ENCODE measurements at regions not wholly inside any gene's neighbourhood (a gene's known extent, or its start where the extent isn't known, plus 50 kb on each side); places are given as distances from the start of the nearest gene placed in this dataset.

DNA sequence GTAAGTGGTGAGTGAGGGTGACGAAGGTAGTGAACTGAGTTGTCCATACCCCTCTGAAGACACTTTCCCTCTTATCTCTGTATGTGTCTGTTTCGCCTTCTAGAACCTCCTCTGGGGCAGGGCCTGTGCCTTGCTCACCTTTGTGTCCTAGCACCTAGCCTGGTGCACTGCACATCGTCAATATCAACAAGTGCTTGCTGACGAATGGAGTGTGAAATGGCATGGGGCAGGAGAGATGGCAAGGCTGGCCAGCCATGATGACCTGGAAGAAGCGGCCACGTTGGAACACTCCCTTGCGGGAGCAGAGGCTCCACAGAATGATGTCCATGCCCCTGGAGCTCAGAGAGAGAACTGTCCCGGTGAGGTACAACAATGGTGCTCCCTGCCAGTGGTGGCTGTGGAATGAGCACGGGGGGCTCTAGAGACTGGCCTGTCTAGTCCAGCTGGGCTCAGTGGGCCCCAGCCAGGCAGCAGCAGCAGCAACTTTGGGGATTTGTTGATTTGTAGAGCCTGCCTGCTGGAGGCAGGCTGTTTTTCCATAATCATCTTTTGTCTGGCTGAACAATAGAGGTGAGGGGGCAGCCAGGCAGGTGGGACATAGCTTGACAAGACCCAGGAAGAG is 112.2 kb upstream of the PJA1 start:
- no peak overlapping the region for H3K27ac ChIP-seq
- no peaks in the 10 kb centered on the region for H3K27me3 ChIP-seq
- H3K36me3 ChIP-seq = no peaks in the 10 kb centered on the region
- DNase-seq = no peak
- intact Hi-C loops (cut with DNase I) = no loop called here
- TF ChIP-seq, protein P1, sequence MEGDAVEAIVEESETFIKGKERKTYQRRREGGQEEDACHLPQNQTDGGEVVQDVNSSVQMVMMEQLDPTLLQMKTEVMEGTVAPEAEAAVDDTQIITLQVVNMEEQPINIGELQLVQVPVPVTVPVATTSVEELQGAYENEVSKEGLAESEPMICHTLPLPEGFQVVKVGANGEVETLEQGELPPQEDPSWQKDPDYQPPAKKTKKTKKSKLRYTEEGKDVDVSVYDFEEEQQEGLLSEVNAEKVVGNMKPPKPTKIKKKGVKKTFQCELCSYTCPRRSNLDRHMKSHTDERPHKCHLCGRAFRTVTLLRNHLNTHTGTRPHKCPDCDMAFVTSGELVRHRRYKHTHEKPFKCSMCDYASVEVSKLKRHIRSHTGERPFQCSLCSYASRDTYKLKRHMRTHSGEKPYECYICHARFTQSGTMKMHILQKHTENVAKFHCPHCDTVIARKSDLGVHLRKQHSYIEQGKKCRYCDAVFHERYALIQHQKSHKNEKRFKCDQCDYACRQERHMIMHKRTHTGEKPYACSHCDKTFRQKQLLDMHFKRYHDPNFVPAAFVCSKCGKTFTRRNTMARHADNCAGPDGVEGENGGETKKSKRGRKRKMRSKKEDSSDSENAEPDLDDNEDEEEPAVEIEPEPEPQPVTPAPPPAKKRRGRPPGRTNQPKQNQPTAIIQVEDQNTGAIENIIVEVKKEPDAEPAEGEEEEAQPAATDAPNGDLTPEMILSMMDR (IDR thresholded peaks at IDR 0.05) = no peak
- no peaks in the 10 kb centered on the region for H3K4me1 ChIP-seq
- no peak overlapping the region for H3K9ac ChIP-seq (ENCODE audit: low read depth in 2 of 2, low read length in 2 of 2)
- H3K4me3 ChIP-seq = no peak overlapping the region
- no peaks in the 10 kb centered on the region for H3K9me3 ChIP-seq

DNA sequence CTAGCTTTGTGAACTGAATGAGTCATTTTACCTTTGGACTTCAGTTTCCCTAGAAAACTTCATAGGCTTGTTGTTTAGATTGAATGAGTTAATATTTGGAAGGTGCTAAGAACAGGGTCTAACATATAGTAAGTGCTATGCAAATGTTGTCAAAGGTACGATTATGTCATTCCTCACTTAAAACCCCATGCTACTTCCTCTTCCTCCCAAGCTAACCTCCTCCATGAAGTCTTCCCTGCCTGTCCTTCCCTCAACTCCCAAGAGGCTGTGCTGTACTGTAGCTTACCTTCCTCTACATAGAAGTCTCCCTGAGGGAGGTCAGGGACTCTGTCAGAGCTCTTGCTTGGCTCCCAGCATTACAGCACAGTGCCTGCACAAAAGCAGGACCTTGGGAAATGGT is 103.4 kb upstream of the PJA1 start:
- DNase-seq = no peak
- Histone ChIP-seq H3K36me3 (no peaks in the 10 kb centered on the region), H3K27ac (no peak overlapping the region), H3K9me3 (no peaks in the 10 kb centered on the region), H3K4me3 (no peak overlapping the region), H3K9ac (ENCODE audit: low read depth in 2 of 2, low read length in 2 of 2) (no peak overlapping the region), H3K27me3 (peaks cover 5% of the 10 kb centered on the region), H3K4me1 (no peaks in the 10 kb centered on the region)
- TF ChIP-seq, protein P1 (IDR thresholded peaks at IDR 0.05) = no peak
- intact Hi-C loops (cut with DNase I) = no loop called here

DNA sequence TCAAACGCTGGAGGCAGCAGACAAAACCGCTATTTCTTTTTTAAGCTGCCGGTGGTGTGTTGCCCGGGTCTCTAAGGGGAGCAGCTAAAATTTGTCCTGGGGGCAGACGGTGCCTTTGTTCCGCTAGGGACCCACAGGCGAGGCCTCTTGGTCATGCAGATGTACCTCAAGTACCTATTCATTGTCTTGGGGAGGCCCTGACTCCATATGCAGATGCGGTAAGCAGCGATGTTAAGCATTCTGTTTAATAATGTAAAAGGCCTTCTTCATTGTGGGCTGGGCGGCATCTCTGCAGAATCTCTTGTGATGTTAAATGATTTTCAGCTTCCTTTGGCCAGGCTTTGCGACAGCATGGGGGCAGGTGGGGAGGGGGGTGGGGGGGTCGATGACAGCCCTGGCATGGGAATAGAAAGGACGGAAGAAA is 98.9 kb upstream of the PJA1 start:
- Histone ChIP-seq H3K9me3 (no peaks in the 10 kb centered on the region), H3K4me3 (no peak overlapping the region), H3K27ac (no peak overlapping the region), H3K4me1 (no peaks in the 10 kb centered on the region), H3K36me3 (no peaks in the 10 kb centered on the region), H3K9ac (ENCODE audit: low read depth in 2 of 2, low read length in 2 of 2) (no peak overlapping the region), H3K27me3 (no peaks in the 10 kb centered on the region)
- intact Hi-C loops (cut with DNase I) = no loop called here
- DNase-seq = no peak
- TF ChIP-seq, protein P1 (IDR thresholded peaks at IDR 0.05) = no peak

DNA sequence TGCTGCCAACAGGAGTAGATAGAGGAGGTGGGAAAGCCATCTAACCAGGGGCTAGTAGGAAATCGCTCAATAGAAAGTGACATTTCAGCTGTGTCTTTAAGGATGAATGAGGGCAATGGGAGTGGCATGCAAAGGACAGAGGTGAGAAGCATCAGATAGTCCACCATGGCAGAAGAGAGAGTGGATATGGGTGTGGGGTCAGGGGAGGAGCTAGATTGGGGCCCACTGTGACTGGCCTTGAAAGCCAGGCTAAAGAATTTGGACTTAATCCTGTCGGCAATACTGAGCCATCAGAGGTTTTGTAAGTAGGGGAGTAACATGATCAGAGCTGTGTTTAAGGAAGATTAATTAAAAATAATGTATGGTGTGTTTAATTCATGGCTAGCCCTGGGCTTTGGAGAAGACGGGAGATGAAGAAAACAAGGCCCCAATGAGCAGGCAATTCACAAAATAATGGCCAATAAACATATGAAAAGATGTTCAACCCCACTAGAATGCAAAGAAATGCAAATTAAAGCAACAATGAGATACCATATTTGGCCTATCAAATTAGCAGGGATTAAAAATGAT is 98.1 kb upstream of the PJA1 start:
- H3K9ac ChIP-seq (ENCODE audit: low read depth in 2 of 2, low read length in 2 of 2) = no peak overlapping the region
- no peaks in the 10 kb centered on the region for H3K36me3 ChIP-seq
- H3K27ac ChIP-seq = no peak overlapping the region
- intact Hi-C loops (cut with DNase I) = no loop called here
- TF ChIP-seq, protein P1 (IDR thresholded peaks at IDR 0.05) = no peak
- no peak for DNase-seq
- no peak overlapping the region for H3K4me3 ChIP-seq
- H3K4me1 ChIP-seq = no peaks in the 10 kb centered on the region
- no peaks in the 10 kb centered on the region for H3K27me3 ChIP-seq
- H3K9me3 ChIP-seq = no peaks in the 10 kb centered on the region

DNA sequence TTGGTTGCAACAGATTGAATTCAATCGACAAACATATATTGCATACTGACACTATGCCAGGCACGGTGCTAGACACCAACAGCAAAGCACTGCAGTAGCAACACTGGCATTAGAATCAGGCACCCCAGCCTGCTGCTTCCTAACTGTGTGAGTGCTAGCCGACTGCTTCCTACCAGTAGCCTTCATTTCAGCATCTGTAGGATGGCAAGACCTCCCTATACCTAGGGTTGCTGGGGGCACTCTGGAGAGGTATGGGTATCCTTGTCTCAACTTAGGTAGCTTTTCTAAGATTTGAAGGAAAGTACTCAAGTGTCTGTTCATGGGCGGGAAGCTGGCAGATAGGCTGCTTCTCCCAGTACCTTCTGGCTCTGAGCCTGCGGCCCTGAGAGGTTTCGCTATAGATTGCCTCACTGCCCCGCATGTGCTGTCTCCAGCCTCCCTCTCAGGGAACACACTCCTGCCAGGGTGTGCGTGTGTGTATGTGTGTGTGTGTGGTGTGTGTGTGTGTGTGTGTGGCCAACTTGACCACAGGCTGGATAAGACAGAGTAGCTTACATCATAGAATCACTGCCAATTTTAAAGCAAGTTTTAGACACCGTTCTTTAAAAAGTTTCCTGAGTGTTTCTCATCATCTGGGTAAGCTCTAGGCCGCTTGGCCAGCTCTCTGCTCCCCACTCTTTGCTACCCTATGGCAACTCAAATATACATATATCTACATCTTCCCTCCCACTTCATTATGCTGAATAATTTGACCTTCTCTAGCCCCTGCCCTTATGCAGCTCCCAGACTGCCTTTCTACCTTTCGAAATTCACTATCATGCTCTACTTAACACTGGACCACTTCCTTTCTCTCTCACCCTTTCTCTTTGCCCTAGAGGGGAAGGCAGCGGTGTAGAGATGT is 97.0 kb upstream of the PJA1 start:
- H3K9ac ChIP-seq (ENCODE audit: low read depth in 2 of 2, low read length in 2 of 2) = no peak overlapping the region
- H3K4me3 ChIP-seq = no peak overlapping the region
- no peaks in the 10 kb centered on the region for H3K9me3 ChIP-seq
- no peak for DNase-seq
- H3K27ac ChIP-seq = no peak overlapping the region
- no peaks in the 10 kb centered on the region for H3K27me3 ChIP-seq
- H3K4me1 ChIP-seq = no peaks in the 10 kb centered on the region
- intact Hi-C loops (cut with DNase I) = no loop called here
- no peaks in the 10 kb centered on the region for H3K36me3 ChIP-seq
- TF ChIP-seq, protein P1 (IDR thresholded peaks at IDR 0.05) = no peak

All from colonic mucosa (tissue), 4 donors.